ENCODE measurements at regions not wholly inside any gene's neighbourhood (a gene's known extent, or its start where the extent isn't known, plus 50 kb on each side); places are given as distances from the start of the nearest gene placed in this dataset.

- POLR2A ChIA-PET = no interaction called here
- no peak overlapping the region for H3K4me3 ChIP-seq
- no TSS peak for BruUV-seq (replicated peaks)
- TF ChIP-seq MCM7 (IDR thresholded peaks at IDR 0.05) = no peak
- TF ChIP-seq STAT5A (IDR thresholded peaks at IDR 0.05; ENCODE audit: borderline replicate concordance, low read length) = no peak
- no peak for TF ChIP-seq KLF1 (tag; IDR thresholded peaks at IDR 0.05)
- no peak for TF ChIP-seq CBX8 (IDR thresholded peaks at IDR 0.05; ENCODE audit: borderline replicate concordance, extremely low read depth, low read depth, low read length, poor library complexity, severe bottlenecking)
- TF ChIP-seq ZBTB8A (IDR thresholded peaks at IDR 0.05; ENCODE audit: partially characterized antibody) = no peak
- no peak for TF ChIP-seq ZNF184 (CRISPR knock-in tag; IDR thresholded peaks at IDR 0.05)
- no peak for TF ChIP-seq FOXJ3 (CRISPR knock-in tag; IDR thresholded peaks at IDR 0.05)
- no peak for TF ChIP-seq BCLAF1 (IDR thresholded peaks at IDR 0.05; ENCODE audit: borderline replicate concordance in 1 of 2, control insufficient read depth in 1 of 2, low read depth in 2 of 2, low read length in 1 of 2)
- no peak for TF ChIP-seq ZNF511 (CRISPR knock-in tag; IDR thresholded peaks at IDR 0.05)
- no peak for TF ChIP-seq ZNF3 (CRISPR knock-in tag; IDR thresholded peaks at IDR 0.05)
- no peak for TF ChIP-seq ETV5 (CRISPR knock-in tag; IDR thresholded peaks at IDR 0.05; ENCODE audit: low read depth)
- no peak for TF ChIP-seq SNAPC5 (CRISPR knock-in tag; IDR thresholded peaks at IDR 0.05)
- TF ChIP-seq ARID3B (CRISPR knock-in tag; IDR thresholded peaks at IDR 0.05; ENCODE audit: borderline replicate concordance) = no peak
These were observed 632.9 kb downstream of the EPHA3 start for GRCh38 chr3:89740080-89740880.

More at GRCh38 chr3:89740080-89740880, 632.9 kb downstream of the EPHA3 start:
- WGBS (ENCODE audit: insufficient coverage, low coverage, missing lambda C conversion rate) = 0% methylated on average over 1 of the region's 1 CpG
- H3K9ac ChIP-seq (ENCODE audit: insufficient read depth in 1 of 2, low read depth in 2 of 2, low read length in 2 of 2) = no peak overlapping the region
- FAIRE-seq = no peak
- H3K27me3 ChIP-seq (ENCODE audit: control insufficient read depth in 2 of 2, insufficient read depth in 2 of 2, low read length in 2 of 2) = no peaks in the 10 kb centered on the region
- H3K79me2 ChIP-seq (ENCODE audit: control insufficient read depth, insufficient read depth, low read length) = no peaks in the 10 kb centered on the region
- no peaks in the 10 kb centered on the region for H3K36me3 ChIP-seq (ENCODE audit: control insufficient read depth, insufficient read depth, low read length)
- DNase-seq (ENCODE audit: extremely low read depth in 1 of 4, low spot score in 3 of 4) = no peak
- intact Hi-C loops (cut with micrococcal nuclease) (no loop called here), in situ Hi-C loops (cut with MboI) (no loop called here)
- no peak overlapping the region for H3K27ac ChIP-seq (ENCODE audit: extremely low read depth, low read depth, low read length)
- CTCF ChIA-PET (ENCODE audit: low intra/inter-chr PET ratio) = no interaction called here
- H3K9me1 ChIP-seq (ENCODE audit: control insufficient read depth, insufficient read depth, low read length) = no peaks in the 10 kb centered on the region
- H2AFZ ChIP-seq (ENCODE audit: low read depth, low read length) = no peak overlapping the region
- ATAC-seq = no peak
- no peak overlapping the region for H3K4me2 ChIP-seq (ENCODE audit: insufficient read depth, low read length)
- no peaks in the 10 kb centered on the region for H3K4me1 ChIP-seq (replicated peaks in 1 of 2; ENCODE audit: control insufficient read depth in 2 of 2, insufficient read depth in 2 of 2, low read length in 2 of 2)
- H4K20me1 ChIP-seq (replicated peaks; ENCODE audit: control insufficient read depth, insufficient read depth, low read length) = no peaks in the 10 kb centered on the region
- no peaks in the 10 kb centered on the region for H3K9me3 ChIP-seq (replicated peaks; ENCODE audit: control insufficient read depth, insufficient read depth, low read depth, low read length)
